GM06990 (cell line): ENCODE measurements at regions not wholly inside any gene's neighbourhood (a gene's known extent, or its start where the extent isn't known, plus 50 kb on each side); places are given as distances from the start of the nearest gene placed in this dataset.
A peak's percentile ranks its signal among the peaks of the same experiment; 100 is the strongest.

Experiments used
- DNase-seq: peaks from one replicate; pipeline ENCODE4 v3.0.0-alpha.2; 2011; ENCODE audit not compliant: insufficient read length; ENCODE audit errors: extremely low read depth
- H3K27me3 ChIP-seq: replicated peaks from 2 replicates; pipeline ENCODE4 v1.6.0; 2011; ENCODE audit warnings: low read length; ENCODE audit not compliant: control insufficient read depth, insufficient read depth
- H3K36me3 ChIP-seq: 2 replicates; pipeline ENCODE4 v1.5.1; 2011; ENCODE audit warnings: low read length; ENCODE audit not compliant: control insufficient read depth, insufficient read depth
- H3K4me3 ChIP-seq: replicated peaks from 2 replicates; pipeline ENCODE4 v1.5.1; 2011; ENCODE audit warnings: low read depth, mild to moderate bottlenecking, control low read depth, low read length
- CTCF ChIP-seq: IDR thresholded peaks from 2 replicates; pipeline ENCODE4 v1.5.1; 2011; ENCODE audit warnings: low read length, control low read depth, mild to moderate bottlenecking, inconsistent platforms; ENCODE audit not compliant: insufficient read depth, poor library complexity, severe bottlenecking

- no peak for TF ChIP-seq CTCF
- Histone ChIP-seq H3K36me3 (no peaks in the 10 kb centered on the region), H3K27me3 (peaks cover 3% of the 10 kb centered on the region), H3K4me3 (no peak overlapping the region)
- no peak for DNase-seq
Observed at GRCh38 chr21:35108887-35109286, 59.8 kb upstream of the RUNX1 start.

- TF ChIP-seq CTCF, result no peak
Observed at GRCh38 chr21:35107520-35107919, 58.4 kb upstream of the RUNX1 start.

GRCh38 chr21:35106246-35106835, 57.2 kb upstream of the RUNX1 start:
- DNase-seq, result no peak
- no peak for TF ChIP-seq CTCF
- H3K27me3 ChIP-seq, result peaks cover 3% of the 10 kb centered on the region
- no peak overlapping the region for H3K4me3 ChIP-seq
- H3K36me3 ChIP-seq, result no peaks in the 10 kb centered on the region

More at GRCh38 chr21:35107520-35107919, 58.4 kb upstream of the RUNX1 start:
- Histone ChIP-seq H3K27me3 (peaks cover 3% of the 10 kb centered on the region), H3K4me3 (no peak overlapping the region), H3K36me3 (no peaks in the 10 kb centered on the region)
- DNase-seq, result no peak

GRCh38 chr21:35102488-35103371, 53.6 kb upstream of the RUNX1 start:
- Histone ChIP-seq H3K4me3 (no peak overlapping the region), H3K27me3 (no peaks in the 10 kb centered on the region; the same call in 1 of the 2 replicates), H3K36me3 (no peaks in the 10 kb centered on the region)
- TF ChIP-seq CTCF, result no peak
- peak; percentile 20 for DNase-seq

GRCh38 chr21:35100349-35100811, 51.3 kb upstream of the RUNX1 start:
- DNase-seq, result no peak
- H3K36me3 ChIP-seq, result no peaks in the 10 kb centered on the region
- no peak for TF ChIP-seq CTCF
- H3K4me3 ChIP-seq, result no peak overlapping the region
- H3K27me3 ChIP-seq, result no peaks in the 10 kb centered on the region; the same call in none of the 2 replicates
